Gastrocnemius medialis (tissue), 4 donors: ENCODE measurements at regions not wholly inside any gene's neighbourhood (a gene's known extent, or its start where the extent isn't known, plus 50 kb on each side); places are given as distances from the start of the nearest gene placed in this dataset.

Experiments
- ATAC-seq, 2 donors: fragments of 150-250 bp; one replicate each; pipeline ENCODE4 v1.9.1; 2016
- DNase-seq, 2 donors: peaks; one replicate each; pipeline ENCODE4 v3.0.0-alpha.2; 2019
- H3K27ac ChIP-seq, 4 donors: fragments of 200-600 bp; sonication (generic); 1 replicate in 1 of 4; 2 replicates in 3 of 4; pipeline ENCODE4 v1.5.1; 2016 to 2018; ENCODE audit warnings: mild to moderate bottlenecking in 2 of 4, moderate library complexity in 1 of 4
- H3K27me3 ChIP-seq, 3 donors: fragments of 200-600 bp; sonication (generic) in 2 of 3; 1 replicate in 1 of 3; 2 replicates in 2 of 3; pipeline versions ENCODE4 v1.5.1 to v1.6.0; 2016 to 2019; ENCODE audit warnings: mild to moderate bottlenecking in 1 of 3, moderate library complexity in 1 of 3
- H3K36me3 ChIP-seq, 2 donors: fragments of 200-600 bp; sonication (generic) in 1 of 2; one replicate each; pipeline ENCODE4 v1.5.1; 2017 to 2018
- H3K4me1 ChIP-seq, 2 donors: fragments of 200-600 bp; sonication (generic) in 1 of 2; one replicate each; pipeline ENCODE4 v1.5.1; 2016 to 2017; ENCODE audit warnings: mild to moderate bottlenecking in 2 of 2
- H3K4me3 ChIP-seq, 4 donors: fragments of 200-600 bp; sonication (generic) in 3 of 4; 1 replicate in 1 of 4; 2 replicates in 3 of 4; pipeline ENCODE4 v1.5.1; 2016 to 2019; ENCODE audit warnings: mild to moderate bottlenecking in 2 of 4
- H3K9me3 ChIP-seq, 3 donors: fragments of 200-600 bp; sonication (generic) in 2 of 3; 1 replicate in 1 of 3; 2 replicates in 2 of 3; pipeline ENCODE4 v1.5.1; 2016 to 2019
- POLR2A ChIP-seq, 2 donors: fragments of 450-650 bp; IDR thresholded peaks; one replicate each; pipeline ENCODE4 v1.6.1; 2017; ENCODE audit warnings: antibody characterized with exemption in 2 of 2, mild to moderate bottlenecking in 2 of 2, moderate library complexity in 2 of 2
- in situ Hi-C, 4 donors: fragments of 200-750 bp; cut with MboI; loops; one replicate each; pipeline versions ENCODE4 v1.15.0 to v1.8.0; 2017; ENCODE audit warnings: low sequenced_read_pairs in 4 of 4
- intact Hi-C: fragments of 100-400 bp; cut with DNase I; formaldehyde crosslinking; loops from one replicate; pipeline ENCODE4 v1.15.1; 2023; ENCODE audit warnings: low total_unique reads
- TF ChIP-seq, protein P1 (sequence below), 5 experiments: fragments of 450-650 bp in 3 of 5; fragments of 200-600 bp in 2 of 5; sonication (generic) in 2 of 5; IDR thresholded peaks in 4 of 5; conservative IDR thresholded peaks in 1 of 5; 1 replicate in 4 of 5; 2 replicates in 1 of 5; pipeline ENCODE4 v1.5.1; 2016 to 2019; ENCODE audit warnings: antibody characterized with exemption in 5 of 5, mild to moderate bottlenecking in 3 of 5, moderate library complexity in 3 of 5

DNA sequence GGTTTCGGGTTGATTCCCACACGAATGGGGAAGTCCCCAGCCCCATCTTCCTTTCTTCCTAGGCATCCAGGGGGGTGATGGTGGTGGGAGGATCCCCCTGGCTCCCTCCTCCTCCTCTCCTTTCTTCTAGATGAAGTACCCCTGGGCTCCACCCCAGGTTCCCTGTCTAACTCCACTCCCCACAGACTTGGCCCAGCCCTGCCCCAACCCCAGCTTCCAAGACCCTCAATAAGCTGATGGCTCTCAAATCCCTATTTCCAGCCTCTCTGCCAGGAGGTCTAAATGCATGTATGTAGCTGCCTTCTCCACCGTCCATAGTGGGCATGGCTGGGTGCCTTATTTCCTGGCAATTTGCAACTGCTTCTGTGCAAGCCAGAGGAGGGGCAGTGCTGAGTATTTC lies 383.7 kb downstream of the BCL11B start:
- Histone ChIP-seq H3K9me3 (no peaks in the 10 kb centered on the region), H3K4me1 (no peaks in the 10 kb centered on the region), H3K27me3 (no peaks in the 10 kb centered on the region), H3K36me3 (no peaks in the 10 kb centered on the region), H3K27ac (no peak overlapping the region), H3K4me3 (no peak overlapping the region)
- TF ChIP-seq POLR2A (IDR thresholded peaks at IDR 0.05), result no peak
- TF ChIP-seq, protein P1, sequence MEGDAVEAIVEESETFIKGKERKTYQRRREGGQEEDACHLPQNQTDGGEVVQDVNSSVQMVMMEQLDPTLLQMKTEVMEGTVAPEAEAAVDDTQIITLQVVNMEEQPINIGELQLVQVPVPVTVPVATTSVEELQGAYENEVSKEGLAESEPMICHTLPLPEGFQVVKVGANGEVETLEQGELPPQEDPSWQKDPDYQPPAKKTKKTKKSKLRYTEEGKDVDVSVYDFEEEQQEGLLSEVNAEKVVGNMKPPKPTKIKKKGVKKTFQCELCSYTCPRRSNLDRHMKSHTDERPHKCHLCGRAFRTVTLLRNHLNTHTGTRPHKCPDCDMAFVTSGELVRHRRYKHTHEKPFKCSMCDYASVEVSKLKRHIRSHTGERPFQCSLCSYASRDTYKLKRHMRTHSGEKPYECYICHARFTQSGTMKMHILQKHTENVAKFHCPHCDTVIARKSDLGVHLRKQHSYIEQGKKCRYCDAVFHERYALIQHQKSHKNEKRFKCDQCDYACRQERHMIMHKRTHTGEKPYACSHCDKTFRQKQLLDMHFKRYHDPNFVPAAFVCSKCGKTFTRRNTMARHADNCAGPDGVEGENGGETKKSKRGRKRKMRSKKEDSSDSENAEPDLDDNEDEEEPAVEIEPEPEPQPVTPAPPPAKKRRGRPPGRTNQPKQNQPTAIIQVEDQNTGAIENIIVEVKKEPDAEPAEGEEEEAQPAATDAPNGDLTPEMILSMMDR (IDR thresholded peaks at IDR 0.05 in 4 of 5, conservative IDR thresholded peaks at IDR 0.05 in 1 of 5), result no peak
- intact Hi-C loops (no loop called here), in situ Hi-C loops (no loop called here)
- DNase-seq, result no peak
- ATAC-seq, result no peak

DNA sequence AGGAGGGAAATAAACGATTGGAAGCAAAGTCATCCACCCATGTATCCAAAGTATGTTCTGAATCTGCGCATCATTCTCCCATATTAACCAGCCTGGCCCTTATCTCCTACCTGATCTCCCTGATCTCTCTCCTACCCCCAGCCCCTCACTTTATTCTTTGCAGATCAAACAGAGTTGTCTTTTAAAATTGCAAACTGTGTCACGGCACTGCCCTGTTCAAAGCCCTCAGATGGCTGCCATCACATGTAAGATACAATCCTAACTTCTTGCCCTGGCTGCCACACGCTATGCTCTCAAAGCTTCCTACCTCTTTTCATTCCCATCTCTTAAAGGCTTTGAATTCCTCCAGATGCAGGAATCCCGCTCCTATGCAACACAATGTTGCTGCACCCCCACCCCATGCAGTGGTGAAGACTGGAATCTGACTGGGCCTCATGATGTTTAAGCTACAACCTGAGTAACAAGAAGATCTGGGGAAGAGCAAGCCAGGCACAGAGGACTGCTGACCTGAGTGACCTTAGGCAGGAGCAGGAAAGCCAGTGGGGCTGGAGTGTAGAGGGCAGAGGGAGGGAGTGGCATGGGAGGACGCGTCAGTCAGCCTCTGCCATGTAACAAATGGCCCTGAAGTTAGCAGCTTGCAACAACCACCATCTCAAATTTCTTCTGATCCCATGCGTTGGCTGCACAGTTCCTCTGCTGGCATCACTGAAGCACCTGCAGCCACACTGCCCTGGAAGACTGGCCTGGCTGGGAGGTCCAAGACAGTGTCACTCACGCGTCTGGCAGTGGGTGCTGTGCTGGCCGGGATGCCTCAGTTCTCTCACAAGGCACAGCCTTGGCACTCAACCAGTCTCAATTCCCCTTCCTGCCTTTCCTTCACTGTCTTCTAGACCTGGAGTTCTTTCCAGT lies 382.8 kb downstream of the BCL11B start:
- intact Hi-C loops (no loop called here), in situ Hi-C loops (no loop called here)
- Histone ChIP-seq H3K4me3 (no peak overlapping the region), H3K9me3 (no peaks in the 10 kb centered on the region), H3K36me3 (no peaks in the 10 kb centered on the region), H3K27me3 (no peaks in the 10 kb centered on the region), H3K27ac (no peak overlapping the region), H3K4me1 (no peaks in the 10 kb centered on the region)
- TF ChIP-seq, protein P1 (IDR thresholded peaks at IDR 0.05 in 4 of 5, conservative IDR thresholded peaks at IDR 0.05 in 1 of 5), result no peak
- no peak for TF ChIP-seq POLR2A (IDR thresholded peaks at IDR 0.05)
- ATAC-seq (no peak), DNase-seq (no peak)

DNA sequence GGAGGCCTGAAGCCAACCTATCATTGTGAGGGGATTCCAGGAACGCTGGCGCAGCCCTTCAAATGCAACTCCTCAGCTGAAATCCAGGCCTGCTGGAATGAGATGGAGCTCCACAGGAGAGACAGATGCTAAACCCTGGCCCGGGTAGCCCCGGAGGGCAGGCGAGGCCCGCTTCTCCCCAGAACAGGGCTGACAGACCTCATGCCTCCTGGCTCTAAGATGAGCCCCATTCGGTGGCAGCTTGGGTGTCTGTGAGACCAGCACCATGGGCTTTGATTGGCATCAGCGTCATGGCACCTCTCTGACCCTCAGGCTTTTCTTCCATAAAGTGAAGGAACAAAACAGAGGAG lies 382.2 kb downstream of the BCL11B start:
- DNase-seq, result no peak
- Histone ChIP-seq H3K36me3 (no peaks in the 10 kb centered on the region), H3K27me3 (no peaks in the 10 kb centered on the region), H3K9me3 (no peaks in the 10 kb centered on the region), H3K27ac (no peak overlapping the region), H3K4me1 (no peaks in the 10 kb centered on the region), H3K4me3 (no peak overlapping the region)
- ATAC-seq, result no peak
- in situ Hi-C loops, result no loop called here
- TF ChIP-seq, protein P1 (IDR thresholded peaks at IDR 0.05 in 4 of 5, conservative IDR thresholded peaks at IDR 0.05 in 1 of 5), result no peak
- TF ChIP-seq POLR2A (IDR thresholded peaks at IDR 0.05), result no peak
- intact Hi-C loops, result no loop called here

DNA sequence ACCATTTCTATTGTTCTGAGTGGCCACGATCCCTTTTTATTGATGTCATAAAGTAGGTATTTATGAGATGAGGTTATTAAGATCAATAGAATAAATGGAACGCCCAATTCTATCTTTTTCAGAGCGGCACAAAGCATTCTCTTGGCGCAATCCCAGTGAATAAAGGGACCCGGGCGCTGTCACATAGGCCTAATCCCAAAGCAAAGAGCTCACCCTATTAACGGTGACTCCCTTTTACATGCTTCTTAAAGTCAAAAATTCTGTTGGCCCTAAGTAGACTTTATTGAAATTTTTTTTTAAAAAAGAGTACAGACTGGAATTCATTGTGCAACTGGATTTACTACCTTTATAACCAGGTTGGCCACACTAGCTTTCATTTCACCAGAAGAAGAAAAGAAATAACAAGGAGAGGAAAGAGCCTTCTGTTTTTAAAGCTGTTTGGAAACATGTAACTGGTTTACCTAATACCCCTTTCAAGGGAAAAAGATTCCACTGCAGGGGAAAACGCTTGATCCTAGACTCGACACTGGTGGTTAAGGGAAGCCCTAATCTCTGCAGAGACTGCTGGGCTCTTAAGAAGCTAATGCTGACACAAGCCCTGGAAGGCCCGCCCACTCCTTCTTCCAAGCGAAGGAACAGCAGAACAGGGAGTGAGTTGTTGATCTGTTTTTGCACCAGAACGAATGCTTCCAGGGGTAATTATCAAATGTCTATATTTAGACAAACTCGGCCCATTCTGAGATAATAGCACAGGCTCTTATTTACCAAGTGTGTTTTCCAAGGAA lies 381.2 kb downstream of the BCL11B start:
- intact Hi-C loops (no loop called here), in situ Hi-C loops (no loop called here)
- Histone ChIP-seq H3K4me3 (no peak overlapping the region), H3K27ac (no peak overlapping the region), H3K36me3 (no peaks in the 10 kb centered on the region), H3K4me1 (no peaks in the 10 kb centered on the region), H3K9me3 (no peaks in the 10 kb centered on the region), H3K27me3 (no peaks in the 10 kb centered on the region)
- ATAC-seq (no peak), DNase-seq (no peak)
- TF ChIP-seq POLR2A (IDR thresholded peaks at IDR 0.05), result no peak
- TF ChIP-seq, protein P1 (IDR thresholded peaks at IDR 0.05 in 4 of 5, conservative IDR thresholded peaks at IDR 0.05 in 1 of 5), result no peak
